Fibroblast of gingiva (primary cell): ENCODE measurements at regions not wholly inside any gene's neighbourhood (a gene's known extent, or its start where the extent isn't known, plus 50 kb on each side); places are given as distances from the start of the nearest gene placed in this dataset.
"Not testable (repeated sequence)": the region's sequence is repeated elsewhere in the genome, so short reads cannot be mapped to it uniquely, and the experiment has no call there.

Experiments used
- DNase-seq: peaks from one replicate; pipeline ENCODE4 v3.0.0-alpha.2; 2011; ENCODE audit warnings: low read depth

DNA sequence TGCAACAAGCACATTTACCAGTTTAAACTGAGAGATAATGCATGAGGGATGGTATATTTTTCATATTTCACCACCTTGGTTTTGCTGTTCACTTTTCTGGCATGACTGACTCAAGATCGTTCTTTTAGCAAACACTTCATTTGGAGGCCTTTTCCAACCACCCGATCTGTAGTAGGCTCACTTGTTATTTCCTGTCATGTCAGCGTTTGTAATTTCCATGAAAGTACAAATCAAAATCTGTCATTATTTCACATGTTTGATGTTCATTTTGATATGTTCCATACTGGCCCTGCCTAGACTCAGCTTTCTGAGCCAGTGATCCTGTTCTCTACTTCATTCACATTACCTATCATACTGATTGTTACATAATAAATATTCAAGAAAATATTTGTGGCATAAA lies 1888.3 kb upstream of the PCDH7 start:
- DNase-seq: no peak

GRCh38 chr4:28832444-28832843 lies 1887.7 kb upstream of the PCDH7 start:
- no peak for DNase-seq

DNA sequence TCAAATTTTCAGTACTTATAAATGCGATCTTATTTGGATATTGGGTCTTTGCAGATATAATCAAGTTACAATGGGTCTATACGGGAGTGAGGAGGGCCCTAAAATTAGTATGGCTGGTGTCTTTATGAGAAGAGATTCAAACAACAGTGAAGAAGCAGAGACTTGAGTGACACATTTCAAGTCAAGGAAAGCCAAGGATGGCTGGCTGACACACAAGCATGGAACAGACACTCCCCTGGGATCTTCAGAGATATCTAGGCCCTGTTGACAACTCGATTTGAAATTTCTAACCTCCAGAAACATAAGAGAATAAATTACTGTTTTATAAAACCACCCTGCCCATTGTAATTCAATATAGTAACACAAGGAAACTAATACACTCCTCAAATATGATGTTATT lies 1886.0 kb upstream of the PCDH7 start:
- no peak for DNase-seq

- no peak for DNase-seq
Measured at GRCh38 chr4:28835501-28835900, 1884.7 kb upstream of the PCDH7 start.

DNA sequence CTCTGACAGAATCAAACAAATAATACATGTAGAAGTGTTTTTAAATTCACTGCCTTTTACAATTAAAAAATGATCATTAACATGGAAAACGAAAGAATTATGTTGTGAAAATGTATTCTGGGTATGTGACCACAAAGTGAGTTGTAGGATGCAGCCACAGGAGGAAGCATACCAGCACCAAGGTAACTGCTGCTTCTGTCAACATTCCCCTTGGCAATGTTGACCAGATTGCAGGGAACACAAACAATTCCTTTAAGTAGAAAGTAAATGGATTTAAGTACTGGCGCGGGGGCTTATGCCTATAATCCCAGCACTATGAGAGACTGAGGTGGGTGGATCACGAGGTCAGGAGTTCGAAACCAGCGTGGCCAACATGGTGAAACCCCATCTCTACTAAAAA lies 1877.9 kb upstream of the PCDH7 start:
- no peak for DNase-seq

- no peak for DNase-seq
Measured at GRCh38 chr4:28845158-28845557, 1875.0 kb upstream of the PCDH7 start.

DNA sequence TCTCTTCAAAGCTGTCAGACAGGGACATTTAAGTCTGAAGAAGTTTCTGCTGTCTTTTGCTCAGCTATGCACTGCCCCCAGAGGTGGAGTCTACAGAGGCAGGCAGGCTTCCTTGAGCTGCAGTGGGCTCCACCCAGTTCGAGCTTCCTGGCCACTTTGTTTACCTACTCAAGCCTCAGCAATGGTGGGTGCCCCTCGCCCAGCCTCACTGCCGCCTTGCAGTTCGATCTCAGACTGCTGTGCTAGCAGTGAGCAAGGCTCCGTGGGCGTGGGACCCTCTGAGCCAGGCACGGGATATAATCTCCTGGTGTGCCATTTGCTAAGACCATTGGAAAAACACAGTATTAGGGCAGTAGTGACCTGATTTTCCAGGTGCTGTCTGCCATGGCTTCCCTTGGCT lies 1863.1 kb upstream of the PCDH7 start:
- not testable (repeated sequence) for DNase-seq

DNA sequence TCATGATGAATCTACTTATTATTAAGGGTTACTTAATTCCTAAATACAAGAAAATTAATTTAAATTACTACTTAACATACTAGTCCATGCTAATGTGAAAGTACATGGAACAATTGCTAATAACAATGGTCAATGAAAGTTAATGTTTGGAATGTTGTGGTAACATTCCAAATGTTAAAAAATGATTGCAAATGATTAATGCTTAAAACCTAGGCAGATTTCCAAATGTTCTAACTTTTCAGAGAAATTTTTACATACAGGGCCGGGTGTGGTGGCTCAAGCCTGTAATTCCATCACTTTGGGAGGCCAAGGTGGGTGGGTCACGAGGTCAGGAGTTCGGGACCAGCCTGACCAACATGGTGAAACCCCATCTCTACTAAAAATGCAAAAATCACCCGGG lies 1851.3 kb upstream of the PCDH7 start:
- no peak for DNase-seq

- DNase-seq: no peak
Measured at GRCh38 chr4:28879178-28879577, 1841.0 kb upstream of the PCDH7 start.

GRCh38 chr4:28879900-28880299 lies 1840.3 kb upstream of the PCDH7 start:
- DNase-seq: no peak

- DNase-seq: no peak
Measured at GRCh38 chr4:28883211-28883610, 1837.0 kb upstream of the PCDH7 start.

DNA sequence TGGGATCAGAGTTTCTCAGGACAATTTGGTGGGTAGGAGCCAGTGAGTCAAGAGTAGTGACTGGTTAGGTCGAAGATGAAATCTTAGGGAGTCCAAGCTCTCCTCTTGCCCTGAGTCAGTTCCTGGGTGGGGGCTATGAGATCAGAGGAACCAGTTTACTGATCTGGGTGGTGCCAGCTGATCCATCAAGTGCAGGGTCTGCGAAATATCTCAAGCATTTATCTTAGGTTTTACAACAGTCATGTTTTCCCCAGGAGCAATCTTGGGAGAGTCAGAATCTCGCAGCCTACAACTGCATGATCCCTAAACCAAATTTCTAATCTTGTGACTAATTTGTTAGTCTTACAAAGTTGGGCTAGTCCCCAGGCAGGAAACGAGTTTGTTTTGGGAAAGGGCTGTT lies 1833.2 kb upstream of the PCDH7 start:
- DNase-seq: no peak

DNA sequence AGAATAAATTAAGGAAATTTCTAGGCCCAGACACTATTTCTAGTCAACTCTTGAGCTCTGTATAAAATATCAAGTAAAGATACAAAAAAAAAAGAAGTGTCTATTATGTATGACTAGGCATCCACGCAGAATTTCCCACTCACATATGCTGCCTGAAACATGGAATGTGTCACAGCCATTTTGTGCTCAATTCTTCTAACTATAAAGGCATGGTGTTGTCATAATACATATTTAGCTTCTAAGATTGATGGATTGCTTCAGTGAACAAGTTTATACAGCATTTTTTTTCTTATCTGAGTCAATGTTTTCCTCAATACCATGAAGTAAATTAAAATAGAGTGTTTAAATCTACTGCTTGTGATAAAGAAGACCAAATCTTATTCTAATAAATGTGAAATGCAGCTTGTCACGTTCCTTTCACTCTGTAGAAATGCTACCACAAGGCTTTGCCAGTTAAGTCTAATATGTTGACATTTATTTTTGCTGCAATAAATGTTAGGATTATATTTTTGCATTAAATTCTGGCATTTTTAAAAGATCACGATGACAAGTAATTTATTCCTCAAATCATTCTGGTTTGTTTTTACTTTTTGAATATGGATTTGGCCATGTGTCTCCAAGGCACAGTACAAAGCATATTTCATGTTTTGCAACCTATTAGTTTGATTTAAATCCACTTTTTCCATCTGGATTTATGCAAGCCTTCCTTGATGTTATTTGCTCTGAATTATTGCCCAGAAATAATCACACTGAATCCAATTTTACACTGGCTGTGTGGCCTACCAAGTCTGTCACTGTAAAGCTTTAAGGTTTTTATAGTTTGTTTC lies 1829.0 kb upstream of the PCDH7 start:
- no peak for DNase-seq

GRCh38 chr4:28913466-28913865 lies 1806.7 kb upstream of the PCDH7 start:
- DNase-seq: no peak

GRCh38 chr4:28916585-28916984 lies 1803.6 kb upstream of the PCDH7 start:
- DNase-seq: no peak

DNA sequence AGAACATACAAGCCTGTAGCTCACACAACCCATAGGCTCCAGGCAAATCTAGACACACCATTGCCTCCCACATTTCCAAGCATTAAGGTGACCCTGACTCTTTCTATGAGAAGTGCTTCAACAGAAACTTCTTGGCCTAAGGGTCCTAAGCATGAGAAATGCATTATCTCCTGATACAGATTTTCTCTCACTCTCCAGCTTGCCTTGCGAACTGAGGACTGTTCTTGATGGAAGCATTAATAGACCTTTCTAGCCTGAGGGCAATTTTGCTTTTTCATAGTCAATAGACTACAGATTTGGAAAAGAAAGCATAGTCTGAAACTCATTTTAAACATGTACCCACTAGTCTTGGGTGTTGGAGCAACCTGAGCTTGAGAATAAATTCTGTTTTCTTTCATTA lies 1801.3 kb upstream of the PCDH7 start:
- DNase-seq: no peak

- DNase-seq: no peak
Measured at GRCh38 chr4:28921886-28922285, 1798.3 kb upstream of the PCDH7 start.

GRCh38 chr4:28926156-28926555 lies 1794.0 kb upstream of the PCDH7 start:
- DNase-seq: no peak

DNA sequence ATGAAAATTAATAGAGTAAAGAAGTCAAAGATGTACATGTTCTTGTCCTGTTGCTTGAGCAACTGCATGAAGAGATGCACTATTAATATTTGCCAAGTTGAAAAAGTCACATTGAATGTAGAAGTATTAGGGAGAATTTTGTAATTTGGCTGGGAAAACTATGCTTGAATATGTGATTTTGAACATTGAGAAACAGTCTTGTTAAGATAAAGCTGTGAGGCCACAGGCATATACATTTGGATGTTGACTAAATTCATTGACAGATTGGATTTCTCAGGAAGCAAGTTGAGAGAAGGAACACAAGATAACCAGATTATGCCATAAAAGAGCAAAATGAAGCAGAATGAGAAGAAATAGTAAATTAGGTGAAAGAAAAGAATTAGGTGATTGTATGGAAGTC lies 1777.5 kb upstream of the PCDH7 start:
- DNase-seq: no peak

DNA sequence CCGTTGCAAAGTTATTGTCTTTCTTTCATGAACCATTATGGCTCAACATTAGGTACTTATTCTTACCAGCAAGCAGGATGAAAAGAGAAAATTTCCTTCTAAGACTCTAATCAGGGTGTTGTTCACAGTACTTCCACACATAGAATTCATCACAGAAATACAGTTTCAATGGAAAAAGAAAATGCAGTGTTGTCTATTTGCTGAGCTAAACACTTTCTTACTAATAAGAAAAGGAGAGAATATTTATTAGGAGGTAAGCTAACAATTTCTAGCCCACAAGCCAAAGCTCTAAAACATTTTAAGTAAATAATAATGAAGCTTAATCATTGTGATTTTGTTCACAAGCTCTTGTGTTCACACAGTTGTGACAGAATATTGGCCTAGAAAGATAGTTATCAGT lies 1772.8 kb upstream of the PCDH7 start:
- no peak for DNase-seq

DNA sequence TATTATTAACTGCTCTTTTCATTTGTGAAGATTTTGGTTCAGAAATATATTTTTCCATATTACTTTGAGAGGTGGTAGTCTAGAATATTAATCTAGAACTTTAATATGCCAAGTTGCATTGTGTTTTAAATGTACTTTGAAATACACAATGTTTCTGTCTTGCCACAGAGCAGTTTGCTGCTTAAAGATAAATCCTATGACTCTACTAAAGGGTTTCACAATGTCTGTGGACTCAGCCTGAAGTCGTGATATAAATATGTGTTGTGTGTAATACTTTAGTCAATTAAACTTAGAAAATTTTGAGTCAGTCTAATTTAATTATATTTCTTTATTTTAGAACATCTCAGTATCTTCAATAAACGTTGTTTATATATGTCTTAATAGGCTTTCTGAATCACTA lies 1771.7 kb upstream of the PCDH7 start:
- DNase-seq: no peak

DNA sequence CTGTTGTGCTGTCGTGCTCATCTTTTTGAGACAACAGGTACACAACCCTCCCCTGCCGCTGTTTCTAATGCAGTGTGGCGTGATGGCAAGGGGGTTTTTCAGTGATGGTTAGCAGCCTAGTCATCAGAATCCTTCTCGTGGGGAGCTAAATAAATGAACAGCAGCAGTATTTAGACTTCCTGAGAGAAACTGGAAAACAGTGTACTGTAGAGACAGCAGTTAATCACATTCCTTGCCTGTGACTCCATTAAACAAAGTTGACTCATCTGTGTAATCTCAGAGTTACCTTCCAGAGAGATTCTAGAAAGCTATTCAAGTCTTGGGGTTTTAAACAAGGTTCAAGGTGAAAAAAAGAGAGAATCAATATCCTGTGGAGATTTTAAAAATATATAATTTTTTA lies 1753.2 kb upstream of the PCDH7 start:
- DNase-seq: no peak

DNA sequence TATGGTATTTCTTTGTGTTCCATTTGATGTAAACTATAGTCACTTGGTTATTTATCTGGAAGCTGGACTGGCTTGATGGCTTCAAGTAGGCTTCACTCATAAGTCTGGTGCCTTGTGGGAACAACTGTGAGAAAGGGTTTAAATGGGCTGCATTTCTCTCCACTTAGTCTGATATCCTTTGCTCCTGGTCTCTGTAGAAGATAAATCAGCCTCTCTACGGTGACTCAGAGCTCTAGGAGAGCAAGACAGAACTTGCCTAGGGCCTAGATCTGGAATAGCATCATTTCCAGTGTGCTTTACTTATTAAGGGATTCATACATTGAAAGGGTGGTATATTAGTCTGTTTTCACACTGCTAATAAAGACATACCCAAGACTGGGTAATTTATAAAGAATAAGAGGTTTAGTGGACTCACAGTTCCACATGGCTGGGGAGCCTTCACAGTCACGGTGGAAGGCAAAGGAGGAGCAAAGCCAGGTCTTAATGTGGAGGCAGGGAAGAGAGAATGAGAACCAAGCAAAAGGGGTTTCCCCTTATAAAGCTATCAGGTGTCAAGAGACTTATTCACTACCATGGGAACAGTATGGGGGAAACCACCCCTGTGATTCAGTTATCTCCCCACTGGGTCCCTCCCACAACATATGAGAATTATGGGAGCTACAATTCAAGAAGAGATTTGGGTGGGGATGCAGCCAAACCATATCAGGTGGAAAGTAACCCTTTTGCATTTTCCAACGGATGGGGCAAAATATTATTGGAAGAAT lies 1746.4 kb upstream of the PCDH7 start:
- no peak for DNase-seq

- no peak for DNase-seq
Measured at GRCh38 chr4:28976369-28976768, 1743.8 kb upstream of the PCDH7 start.
